CD4-positive, alpha-beta T cell treated with Interleukin-10 for 1 hour (primary cell): ENCODE measurements at regions not wholly inside any gene's neighbourhood (a gene's known extent, or its start where the extent isn't known, plus 50 kb on each side); places are given as distances from the start of the nearest gene placed in this dataset.
"Not testable (repeated sequence)": the region's sequence is repeated elsewhere in the genome, so short reads cannot be mapped to it uniquely, and the experiment has no call there.

Experiments used
- DNase-seq: peaks from one replicate; pipeline ENCODE4 v3.0.0-alpha.2; 2020

GRCh38 chr19:28726533-28727479 is 486.1 kb downstream of the UQCRFS1 start:
- no peak for DNase-seq

DNA sequence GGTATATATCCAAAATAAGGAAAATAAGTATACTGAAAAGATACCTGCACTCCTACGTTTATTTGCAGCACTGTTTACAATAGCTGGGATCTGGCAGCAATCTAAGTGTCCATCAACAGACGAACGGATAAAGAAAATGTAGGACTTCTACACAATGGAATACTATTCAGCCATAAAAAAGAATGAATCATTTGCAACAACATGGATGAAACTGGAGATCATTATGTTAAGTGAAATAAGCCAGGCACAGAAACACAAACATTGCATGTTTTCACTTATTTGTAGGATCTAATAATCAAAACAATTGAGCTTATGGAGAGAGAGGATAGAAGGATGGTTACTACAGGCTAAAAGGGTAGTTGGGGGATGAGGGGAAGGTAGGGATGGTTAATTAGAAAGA is 494.0 kb downstream of the UQCRFS1 start:
- no peak for DNase-seq

DNA sequence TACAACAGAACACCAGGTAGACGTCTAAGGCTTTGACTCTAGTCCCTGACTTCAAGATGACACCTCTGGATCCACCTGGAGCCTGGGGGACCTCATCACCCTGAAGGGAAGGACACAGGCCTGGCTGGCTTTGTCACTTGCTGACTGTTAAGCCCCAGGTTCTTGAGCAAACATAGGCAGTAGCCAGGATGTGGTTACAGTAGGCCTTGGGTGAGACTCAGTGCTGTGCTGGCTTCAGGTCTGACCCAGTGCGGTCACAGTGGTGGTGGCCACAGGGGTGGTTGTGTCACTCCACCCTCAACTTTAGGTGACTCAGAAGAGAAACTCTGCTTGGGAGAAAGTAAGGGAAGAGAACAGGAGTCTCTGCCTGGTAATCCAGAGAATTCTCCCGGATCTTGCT is 497.8 kb downstream of the UQCRFS1 start:
- peak; percentile 2 for DNase-seq

DNA sequence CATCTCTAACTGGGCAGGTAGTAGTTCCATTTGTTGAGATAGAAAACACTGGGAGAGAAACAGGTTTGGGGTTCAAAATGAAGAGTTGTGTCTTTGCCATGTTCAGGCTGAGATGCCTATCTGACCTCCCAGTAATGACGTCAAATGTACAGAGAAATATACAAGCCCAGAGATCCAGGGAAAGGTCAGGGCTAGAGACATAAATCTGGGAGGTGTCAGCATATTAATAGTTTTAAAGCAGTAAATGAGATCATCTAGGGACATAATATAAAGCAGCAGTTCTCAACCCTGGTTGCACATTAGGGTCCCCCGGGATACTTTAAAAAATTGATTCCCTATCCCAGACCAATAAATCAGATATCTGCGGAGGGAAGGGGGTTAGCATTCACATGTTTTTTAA is 501.5 kb downstream of the UQCRFS1 start:
- DNase-seq = no peak

DNA sequence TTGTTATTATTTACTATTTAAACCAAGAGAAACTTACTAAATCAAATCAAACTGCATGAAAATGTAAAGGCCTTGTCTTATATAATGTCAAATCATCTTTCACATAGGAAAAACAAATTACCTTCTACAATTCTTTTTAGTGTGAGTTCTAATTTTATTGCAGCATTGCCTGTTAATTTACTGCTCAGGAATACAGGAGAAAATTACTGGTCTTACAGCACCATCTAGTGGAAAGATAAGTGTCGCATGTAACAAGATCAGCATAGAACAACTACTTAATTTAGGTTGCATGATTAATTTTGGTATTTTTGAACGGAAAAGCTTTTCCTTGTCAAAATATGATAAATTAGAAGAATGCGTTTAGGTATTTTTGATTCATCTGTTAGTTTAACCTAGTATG is 502.7 kb downstream of the UQCRFS1 start:
- DNase-seq = peak; percentile 53

DNA sequence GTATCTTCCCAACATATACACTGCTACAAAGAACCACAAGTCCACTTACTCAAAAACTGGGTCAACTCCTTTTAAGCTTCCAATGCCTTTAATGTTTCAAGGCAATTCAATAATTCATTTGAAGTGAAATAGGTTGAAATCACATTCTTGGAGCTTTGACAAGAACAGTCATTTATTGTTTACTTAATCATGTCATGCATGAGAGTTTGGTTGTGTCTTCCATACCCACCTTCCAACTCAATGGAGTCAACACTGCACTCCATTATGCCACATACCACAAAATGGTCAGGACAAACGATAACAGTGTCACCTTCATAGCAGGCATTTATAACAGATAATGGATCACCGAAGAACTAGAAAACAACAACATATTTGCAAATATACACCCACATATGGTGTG is 506.3 kb downstream of the UQCRFS1 start:
- DNase-seq = no peak

DNA sequence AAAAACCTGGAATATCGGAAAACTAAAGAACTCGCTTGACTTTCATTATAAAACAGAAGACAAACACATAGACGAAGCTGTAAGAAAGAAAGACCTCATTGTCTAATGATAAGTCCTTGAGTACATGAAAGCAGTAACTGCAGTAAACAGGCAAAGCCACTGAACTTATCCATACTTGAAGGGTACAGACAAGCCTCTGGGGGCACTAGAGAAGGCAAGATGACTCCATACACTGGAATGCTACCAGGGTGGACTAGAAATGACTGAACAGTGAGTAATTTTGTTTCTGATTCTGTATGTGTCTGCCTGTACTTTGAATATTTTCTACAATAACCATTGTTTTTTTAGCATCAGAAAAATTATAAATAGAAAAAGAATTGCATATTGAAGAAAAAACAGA is 507.9 kb downstream of the UQCRFS1 start:
- DNase-seq = no peak

- no peak for DNase-seq
These were observed 509.5 kb downstream of the UQCRFS1 start for GRCh38 chr19:28703400-28703956.

GRCh38 chr19:28701491-28701890 is 511.5 kb downstream of the UQCRFS1 start:
- DNase-seq = no peak

DNA sequence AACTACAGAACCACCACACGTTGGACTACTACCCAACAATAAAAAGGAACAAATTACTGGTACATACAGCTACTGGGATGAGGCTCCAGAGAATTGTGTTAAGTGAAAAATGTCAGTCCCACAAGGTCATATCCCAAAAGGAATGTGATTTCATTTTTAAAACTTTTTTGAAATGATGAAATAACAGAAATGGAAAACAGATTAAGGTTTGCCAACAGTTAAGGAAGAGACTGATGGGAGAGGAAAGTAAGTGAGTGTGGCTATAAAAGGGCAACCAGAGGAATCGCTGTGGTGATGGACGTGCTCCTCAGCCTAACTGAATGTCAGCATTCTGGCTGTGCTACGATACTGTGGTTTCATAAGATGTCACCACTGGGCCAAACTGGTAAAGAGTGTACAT is 512.8 kb downstream of the UQCRFS1 start:
- no peak for DNase-seq

- no peak for DNase-seq
These were observed 515.6 kb downstream of the UQCRFS1 start for GRCh38 chr19:28697308-28697707.

DNA sequence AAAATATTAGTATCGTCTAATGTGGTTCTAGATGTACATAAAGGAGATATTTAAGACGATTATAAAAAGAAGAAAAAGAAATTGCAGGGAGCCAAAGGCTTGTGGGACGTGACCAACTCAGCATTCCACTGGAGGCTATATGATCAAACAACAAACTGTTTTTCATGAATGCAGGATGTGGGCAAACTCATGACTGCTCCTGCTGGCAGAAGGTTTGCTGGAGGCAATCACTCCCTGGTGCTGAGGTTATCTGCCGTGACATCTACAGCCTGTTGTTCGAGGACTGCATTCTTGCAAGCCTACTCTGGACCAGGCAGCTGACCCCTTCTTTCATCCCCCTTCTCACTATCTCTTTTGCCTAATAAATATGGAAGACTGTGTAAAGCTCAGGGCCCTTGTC is 518.1 kb downstream of the UQCRFS1 start:
- DNase-seq = no peak

DNA sequence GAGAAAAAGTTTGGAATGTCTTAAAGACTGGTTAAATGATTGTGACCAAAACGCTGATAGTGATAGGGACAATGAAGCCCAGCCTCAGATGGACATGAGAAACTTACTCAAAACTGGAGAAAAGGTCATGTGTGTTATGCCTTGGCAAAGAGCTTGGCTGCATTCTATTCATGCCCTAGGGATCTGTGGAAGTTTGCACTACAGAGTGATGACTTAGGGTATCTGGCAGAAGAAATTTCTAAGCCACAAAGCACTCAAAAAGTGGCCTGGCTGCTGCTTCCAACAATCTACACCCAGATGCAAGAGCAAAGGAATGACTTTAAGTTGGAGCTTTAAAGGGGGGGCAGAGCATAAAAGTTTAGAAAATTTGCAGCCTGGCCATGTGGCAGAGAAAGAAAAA is 521.3 kb downstream of the UQCRFS1 start:
- DNase-seq = no peak

- DNase-seq = not testable (repeated sequence)
These were observed 523.5 kb downstream of the UQCRFS1 start for GRCh38 chr19:28689464-28689863.

GRCh38 chr19:28687296-28687695 is 525.7 kb downstream of the UQCRFS1 start:
- DNase-seq = no peak

DNA sequence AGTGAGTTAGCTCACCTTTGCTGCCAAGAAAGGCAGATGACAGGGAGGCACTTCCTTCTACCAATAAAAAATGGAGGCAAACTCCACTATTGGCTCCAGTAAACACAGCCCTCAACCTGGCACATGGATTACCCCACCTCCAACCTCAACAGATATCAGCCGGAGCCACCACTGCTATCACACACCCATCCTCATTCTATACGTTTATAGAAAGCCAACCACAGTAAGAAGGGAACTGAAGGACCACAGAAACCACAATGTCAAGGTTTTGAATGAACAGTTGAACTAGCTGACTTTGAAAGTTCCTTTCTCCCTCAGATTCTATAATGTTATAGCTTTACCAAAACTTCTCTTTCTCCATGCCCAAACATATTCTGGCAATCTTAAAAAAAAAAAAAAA is 526.2 kb downstream of the UQCRFS1 start:
- no peak for DNase-seq

- DNase-seq = no peak
These were observed 527.1 kb downstream of the UQCRFS1 start for GRCh38 chr19:28685802-28686201.

GRCh38 chr19:28685077-28685476 is 527.9 kb downstream of the UQCRFS1 start:
- DNase-seq = not testable (repeated sequence)

DNA sequence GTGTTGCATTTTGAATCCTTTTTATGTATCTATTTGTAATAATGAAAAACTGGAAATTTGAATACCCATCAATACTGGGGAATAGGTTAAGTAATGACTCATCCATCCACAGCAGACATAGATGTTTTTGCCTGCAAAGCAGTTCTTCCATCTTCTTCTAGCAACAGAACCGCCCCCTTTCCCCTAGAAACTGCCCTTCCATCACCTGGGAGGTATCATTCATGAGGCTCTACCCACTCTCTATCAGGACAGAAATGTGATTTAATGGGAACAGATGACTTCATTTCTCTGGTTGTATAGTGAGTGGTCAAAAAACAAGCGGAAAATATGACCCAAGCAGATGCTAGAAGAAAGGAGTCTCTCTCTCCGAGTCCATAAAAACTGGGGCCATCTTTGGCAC is 532.8 kb downstream of the UQCRFS1 start:
- no peak for DNase-seq

DNA sequence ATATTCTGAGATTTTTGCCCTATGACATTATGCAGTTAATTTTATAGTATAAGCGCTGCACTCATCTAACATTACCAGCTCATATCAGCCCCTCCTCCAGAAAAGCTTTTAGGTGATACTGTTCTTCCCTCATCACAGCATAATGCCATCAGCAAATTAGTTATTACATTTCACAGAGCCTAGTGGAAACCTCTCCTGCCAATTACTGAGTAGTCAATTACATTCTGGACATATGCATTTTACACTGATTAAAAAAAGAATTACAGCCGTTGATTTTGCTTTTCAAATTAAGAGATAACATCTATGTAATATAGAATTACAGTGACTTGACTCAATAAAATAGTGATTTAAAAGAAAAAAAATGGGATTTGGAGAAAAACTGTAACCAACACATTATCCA is 542.1 kb downstream of the UQCRFS1 start:
- no peak for DNase-seq

- no peak for DNase-seq
These were observed 543.1 kb downstream of the UQCRFS1 start for GRCh38 chr19:28669804-28670203.

DNA sequence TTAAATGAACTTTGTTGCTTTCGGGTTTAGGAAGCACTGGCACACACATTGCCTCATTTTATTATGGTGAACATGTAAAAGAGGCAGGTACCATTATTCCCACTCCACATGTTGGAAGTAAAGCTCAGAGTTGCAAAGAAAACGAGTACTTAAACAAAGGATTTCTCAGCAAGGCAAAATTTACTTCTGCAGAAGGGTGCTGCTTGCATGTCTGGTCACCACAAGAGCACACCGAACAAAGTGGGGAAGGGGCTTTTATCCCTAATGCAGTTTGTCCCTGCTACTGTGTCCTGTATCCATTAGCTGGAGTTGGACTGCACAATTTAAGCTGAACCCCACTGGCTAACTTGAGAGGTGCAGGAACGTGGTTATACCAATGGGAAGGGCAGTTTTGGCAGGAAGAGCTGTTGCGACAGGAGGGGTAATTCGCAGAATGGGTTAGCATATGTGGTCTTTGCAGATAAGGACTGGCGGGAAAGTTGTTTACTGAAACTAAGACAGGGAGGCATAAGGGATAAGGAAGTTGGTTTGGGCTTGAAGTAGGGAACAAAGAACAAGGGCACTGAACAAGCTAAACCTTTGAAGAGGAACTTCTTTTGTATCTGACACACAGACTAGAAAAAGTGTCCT is 545.5 kb downstream of the UQCRFS1 start:
- no peak for DNase-seq

- no peak for DNase-seq
These were observed 547.2 kb downstream of the UQCRFS1 start for GRCh38 chr19:28665748-28666147.

DNA sequence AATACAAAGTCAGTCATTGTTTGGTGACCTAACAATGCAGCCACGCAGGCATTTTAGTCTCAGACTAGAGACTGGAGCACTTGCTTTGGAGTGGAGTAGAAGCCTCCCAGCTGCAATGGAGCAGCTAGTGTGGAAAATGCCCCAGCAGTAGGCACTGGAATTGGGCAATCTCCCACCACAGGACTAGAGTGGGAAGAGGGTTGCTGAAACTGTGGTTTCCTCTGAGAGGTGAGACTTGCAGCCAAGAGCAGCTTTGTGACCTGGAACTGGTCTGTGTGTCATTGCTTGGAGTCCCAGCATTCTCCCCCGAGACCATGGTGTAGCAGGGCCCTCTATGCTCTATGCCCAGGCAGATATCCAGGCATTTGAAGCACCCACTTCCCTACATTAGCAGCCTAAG is 556.3 kb downstream of the UQCRFS1 start:
- DNase-seq = no peak
